Hepatic stellate cell (primary cell): ENCODE measurements at regions not wholly inside any gene's neighbourhood (a gene's known extent, or its start where the extent isn't known, plus 50 kb on each side); places are given as distances from the start of the nearest gene placed in this dataset.

Experiments
- DNase-seq: peaks from one replicate; pipeline ENCODE4 v3.0.0; 2011; ENCODE audit warnings: low spot score

GRCh38 chr14:98834119-98834518 is 437.9 kb downstream of the BCL11B start:
- DNase-seq = no peak

GRCh38 chr14:98835051-98835824 is 436.8 kb downstream of the BCL11B start:
- DNase-seq = no peak

DNA sequence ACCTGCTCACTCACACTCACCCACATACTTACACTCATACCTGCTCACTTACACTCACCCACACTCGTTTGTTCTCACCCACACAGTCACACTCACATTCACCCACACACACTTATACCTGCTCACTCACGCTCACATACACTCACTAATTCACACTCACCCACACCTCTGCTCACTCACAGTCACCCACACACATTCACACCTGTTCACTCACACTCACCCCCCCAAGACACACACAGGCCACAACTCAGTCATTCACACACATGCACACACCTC is 436.2 kb downstream of the BCL11B start:
- DNase-seq = no peak

GRCh38 chr14:98840091-98840490 is 431.9 kb downstream of the BCL11B start:
- no peak for DNase-seq

- no peak for DNase-seq
Observed at GRCh38 chr14:98840511-98840910, 431.5 kb downstream of the BCL11B start.

DNA sequence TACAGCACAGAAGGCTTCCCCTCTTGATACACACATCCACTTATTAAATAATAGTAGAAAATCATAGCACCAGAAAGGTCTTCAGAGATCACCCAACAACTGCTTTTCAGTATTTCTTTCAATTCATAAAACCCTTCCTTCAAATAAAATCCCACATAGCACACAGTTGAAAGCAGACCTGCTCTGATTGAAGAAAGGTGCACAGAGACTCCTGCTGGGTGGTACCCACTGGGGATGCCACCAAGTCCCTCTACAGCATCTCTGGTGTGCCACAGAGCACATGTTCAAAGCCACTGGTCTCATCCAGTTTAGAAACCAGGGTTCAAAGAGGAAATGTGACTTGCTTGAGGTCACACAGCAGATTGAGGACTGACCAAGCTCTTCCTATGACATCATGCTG is 427.5 kb downstream of the BCL11B start:
- DNase-seq = no peak

- no peak for DNase-seq
Observed at GRCh38 chr14:98847521-98848468, 424.2 kb downstream of the BCL11B start.

DNA sequence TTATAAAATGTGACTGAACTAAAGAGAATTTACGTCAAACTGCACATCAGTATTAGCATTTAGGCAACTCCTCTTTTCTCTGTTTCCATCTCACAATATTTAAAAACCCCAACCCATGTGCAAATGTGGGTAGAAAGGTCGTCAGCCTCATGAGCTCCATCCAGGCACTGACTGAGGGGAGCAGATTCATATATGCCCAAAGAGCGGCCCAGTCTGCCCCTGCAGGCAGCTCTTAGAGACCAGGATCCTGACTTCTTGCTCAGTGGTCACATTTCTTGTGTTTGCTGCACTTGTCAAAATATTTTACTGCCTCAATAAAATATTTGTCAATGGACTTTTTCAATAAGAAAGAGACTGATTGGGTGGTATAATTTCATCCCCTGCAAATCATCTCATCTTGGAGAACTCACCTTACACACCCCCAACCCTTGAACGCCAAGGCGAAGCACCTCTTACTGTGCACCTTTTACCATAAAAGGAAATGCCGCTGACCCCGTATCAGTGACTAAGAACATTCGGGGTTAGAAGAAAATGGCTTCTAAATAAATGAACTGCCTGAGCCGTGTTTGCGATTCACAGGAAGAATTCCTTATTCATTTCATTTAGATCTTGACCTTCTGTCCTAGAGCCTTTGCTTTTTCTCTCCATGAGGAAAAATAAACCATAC is 418.8 kb downstream of the BCL11B start:
- DNase-seq = no peak

DNA sequence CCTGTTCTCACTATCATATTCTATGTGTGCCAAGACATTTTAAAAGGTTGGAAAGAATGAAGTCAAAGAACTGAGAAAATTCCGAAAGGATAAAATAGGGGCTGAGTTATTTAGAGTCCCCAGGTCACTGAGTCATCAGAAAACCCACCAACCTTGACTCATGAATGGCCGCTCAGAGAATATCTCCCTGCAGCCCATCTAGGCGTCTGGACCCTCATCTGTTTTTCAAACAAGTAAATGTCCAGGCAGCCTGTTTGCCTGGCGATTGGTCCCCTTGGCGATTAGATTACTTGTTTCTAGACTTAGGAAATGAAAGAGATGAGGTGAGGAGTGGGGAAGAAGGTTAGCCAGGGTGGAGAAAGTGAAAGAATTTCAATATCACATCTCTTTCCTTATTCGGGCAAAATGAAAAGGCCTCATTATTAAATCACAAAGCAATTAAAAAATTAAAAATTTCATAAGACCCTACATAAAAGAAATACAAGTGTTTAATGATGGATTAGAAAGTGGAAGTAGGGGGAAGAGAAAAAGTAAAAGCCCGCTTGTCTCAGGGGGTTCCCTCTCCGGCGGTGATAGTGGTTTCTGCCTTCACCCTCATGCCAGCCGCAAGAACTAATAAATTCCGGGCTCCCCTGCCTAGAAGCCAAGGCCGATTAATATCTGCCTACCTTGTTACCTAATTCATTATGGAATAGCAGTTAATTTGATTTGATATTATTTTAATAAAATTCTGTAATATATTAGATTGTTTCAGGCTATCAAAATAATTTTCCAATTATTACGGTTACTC is 415.9 kb downstream of the BCL11B start:
- DNase-seq = no peak

GRCh38 chr14:98858158-98858557 is 413.8 kb downstream of the BCL11B start:
- DNase-seq = no peak

DNA sequence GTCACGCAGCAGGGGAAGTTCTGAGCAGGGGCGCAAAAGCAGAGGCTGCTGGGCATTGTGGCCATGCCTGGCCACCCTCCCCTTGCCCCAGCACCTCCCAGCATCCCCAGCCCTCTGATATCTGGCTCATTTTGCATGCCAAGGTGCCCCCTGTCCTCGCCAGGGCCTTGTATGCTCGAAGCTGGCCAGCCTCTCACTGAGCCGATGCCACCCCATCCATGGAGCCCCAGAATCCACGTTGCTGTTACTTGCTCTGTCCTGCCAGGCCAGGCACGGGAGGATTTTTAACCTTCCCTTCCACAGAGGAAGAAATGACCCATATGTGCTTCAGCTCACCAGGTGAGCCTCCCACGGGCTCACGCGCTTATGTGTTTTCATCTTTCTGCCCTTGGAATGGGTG is 413.4 kb downstream of the BCL11B start:
- no peak for DNase-seq

- DNase-seq = no peak
Observed at GRCh38 chr14:98859301-98859700, 412.7 kb downstream of the BCL11B start.

DNA sequence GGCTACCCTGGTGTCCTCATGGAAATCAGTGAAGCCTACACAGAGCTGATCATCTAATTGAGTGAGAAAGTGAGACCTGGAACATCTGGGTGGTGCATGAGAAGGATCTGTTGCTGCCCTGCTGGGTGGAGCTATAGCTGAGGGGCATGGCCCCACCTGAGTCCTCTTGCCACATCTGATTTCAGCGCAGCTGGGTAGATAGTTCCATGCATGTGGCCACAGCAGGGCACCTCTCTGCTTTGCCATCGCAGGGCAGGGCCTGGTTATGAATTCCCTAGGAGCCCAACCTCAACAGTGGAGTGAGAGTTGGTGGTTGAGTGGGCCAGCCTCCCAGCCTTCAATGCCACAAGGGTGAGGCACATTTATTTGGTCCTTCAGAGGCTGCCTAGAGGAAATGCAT is 407.8 kb downstream of the BCL11B start:
- DNase-seq = no peak

GRCh38 chr14:98867146-98867545 is 404.9 kb downstream of the BCL11B start:
- DNase-seq = no peak

- no peak for DNase-seq
Observed at GRCh38 chr14:98867726-98868125, 404.3 kb downstream of the BCL11B start.

- DNase-seq = no peak
Observed at GRCh38 chr14:98868866-98869265, 403.1 kb downstream of the BCL11B start.

GRCh38 chr14:98871796-98872195 is 400.2 kb downstream of the BCL11B start:
- DNase-seq = no peak

DNA sequence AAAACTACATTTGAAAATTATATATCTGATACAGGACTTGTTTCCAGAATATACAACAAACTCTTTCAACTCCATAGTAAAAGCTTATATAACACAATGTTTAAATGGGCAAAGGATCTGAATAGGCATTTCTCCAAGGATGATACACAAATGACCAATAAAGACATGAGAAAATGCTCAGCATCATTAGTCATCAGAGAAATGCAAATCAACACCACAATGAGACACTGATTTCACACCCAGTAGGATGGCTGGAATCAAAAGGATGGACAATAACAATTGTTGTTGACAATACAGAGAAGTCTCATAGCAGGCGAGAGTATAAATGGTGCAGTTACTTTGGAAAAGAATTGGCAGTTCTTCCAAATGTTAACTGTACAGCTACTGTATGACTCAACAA is 394.9 kb downstream of the BCL11B start:
- no peak for DNase-seq

- DNase-seq = no peak
Observed at GRCh38 chr14:98878282-98878681, 393.7 kb downstream of the BCL11B start.

- DNase-seq = no peak
Observed at GRCh38 chr14:98886982-98887381, 385.0 kb downstream of the BCL11B start.

- DNase-seq = no peak
Observed at GRCh38 chr14:98888281-98888680, 383.7 kb downstream of the BCL11B start.
